DND-41 (cell line): ENCODE measurements at regions not wholly inside any gene's neighbourhood (a gene's known extent, or its start where the extent isn't known, plus 50 kb on each side); places are given as distances from the start of the nearest gene placed in this dataset.

Source experiments
- ATAC-seq: fragments of 200-7000 bp; cut with Tn5 transposase; 3 replicates; pipeline ENCODE4 v1.9.1; 2021; ENCODE audit warnings: low read depth; ENCODE audit not compliant: insufficient read depth
- DNase-seq: peaks from one replicate; pipeline ENCODE4 v3.0.0-alpha.2; 2020
- H2AFZ ChIP-seq: 2 replicates; pipeline ENCODE4 v1.6.0; 2012; ENCODE audit warnings: low read depth, low read length
- H3K27ac ChIP-seq: 2 replicates; pipeline ENCODE4 v1.5.1; 2012; ENCODE audit warnings: low read length, inconsistent platforms
- H3K27me3 ChIP-seq: fragments of 200-600 bp; sonication (generic); 2 replicates; pipeline ENCODE4 v1.6.0; 2012; ENCODE audit warnings: low read length, mild to moderate bottlenecking, inconsistent platforms; ENCODE audit not compliant: insufficient read depth, poor library complexity
- H3K36me3 ChIP-seq: 2 replicates; pipeline ENCODE4 v1.5.1; 2012; ENCODE audit warnings: low read length, inconsistent platforms; ENCODE audit not compliant: insufficient read depth
- H3K4me1 ChIP-seq: 2 replicates; pipeline ENCODE4 v1.5.1; 2012; ENCODE audit warnings: mild to moderate bottlenecking, low read length; ENCODE audit not compliant: insufficient read depth
- H3K4me2 ChIP-seq: 2 replicates; pipeline ENCODE4 v1.6.0; 2012; ENCODE audit warnings: mild to moderate bottlenecking, moderate library complexity, low read length, inconsistent platforms; ENCODE audit not compliant: insufficient read depth
- H3K4me3 ChIP-seq, 2 experiments: fragments of 200-600 bp in 1 of 2; shearing (Covaris generic) in 1 of 2; 2 replicates each; pipeline ENCODE4 v1.5.1; 2012 to 2016; ENCODE audit warnings: inconsistent platforms in 2 of 2, low read length in 2 of 2, mild to moderate bottlenecking in 2 of 2, low read depth in 1 of 2, moderate library complexity in 1 of 2
- H3K79me2 ChIP-seq: 2 replicates; pipeline ENCODE4 v1.6.0; 2012; ENCODE audit warnings: low read length, inconsistent platforms; ENCODE audit not compliant: insufficient read depth
- H3K9ac ChIP-seq: 2 replicates; pipeline ENCODE4 v1.6.0; 2012; ENCODE audit warnings: low read depth, mild to moderate bottlenecking, inconsistent platforms, low read length, moderate library complexity
- H3K9me3 ChIP-seq: 2 replicates; pipeline ENCODE4 v1.5.1; 2012; ENCODE audit warnings: low read length, moderate library complexity, mild to moderate bottlenecking, inconsistent platforms; ENCODE audit not compliant: insufficient read depth, severe bottlenecking
- H4K20me1 ChIP-seq: 2 replicates; pipeline ENCODE4 v1.6.0; 2012; ENCODE audit warnings: low read length; ENCODE audit not compliant: insufficient read depth
- EZH2 ChIP-seq: IDR thresholded peaks from 3 replicates; pipeline ENCODE4 v1.6.1; 2012; ENCODE audit warnings: borderline replicate concordance, low read depth, mild to moderate bottlenecking, moderate library complexity, low read length, inconsistent platforms; ENCODE audit not compliant: severe bottlenecking
- TF ChIP-seq, protein P1 (sequence below): IDR thresholded peaks from 2 replicates; pipeline ENCODE4 v1.5.1; 2012; ENCODE audit warnings: borderline replicate concordance, low read length, moderate library complexity, mild to moderate bottlenecking; ENCODE audit not compliant: poor library complexity, severe bottlenecking; ENCODE audit errors: extremely low read depth

GRCh38 chr11:81987829-81988472 is 745.7 kb downstream of the FAM181B start:
- TF ChIP-seq, protein P1, sequence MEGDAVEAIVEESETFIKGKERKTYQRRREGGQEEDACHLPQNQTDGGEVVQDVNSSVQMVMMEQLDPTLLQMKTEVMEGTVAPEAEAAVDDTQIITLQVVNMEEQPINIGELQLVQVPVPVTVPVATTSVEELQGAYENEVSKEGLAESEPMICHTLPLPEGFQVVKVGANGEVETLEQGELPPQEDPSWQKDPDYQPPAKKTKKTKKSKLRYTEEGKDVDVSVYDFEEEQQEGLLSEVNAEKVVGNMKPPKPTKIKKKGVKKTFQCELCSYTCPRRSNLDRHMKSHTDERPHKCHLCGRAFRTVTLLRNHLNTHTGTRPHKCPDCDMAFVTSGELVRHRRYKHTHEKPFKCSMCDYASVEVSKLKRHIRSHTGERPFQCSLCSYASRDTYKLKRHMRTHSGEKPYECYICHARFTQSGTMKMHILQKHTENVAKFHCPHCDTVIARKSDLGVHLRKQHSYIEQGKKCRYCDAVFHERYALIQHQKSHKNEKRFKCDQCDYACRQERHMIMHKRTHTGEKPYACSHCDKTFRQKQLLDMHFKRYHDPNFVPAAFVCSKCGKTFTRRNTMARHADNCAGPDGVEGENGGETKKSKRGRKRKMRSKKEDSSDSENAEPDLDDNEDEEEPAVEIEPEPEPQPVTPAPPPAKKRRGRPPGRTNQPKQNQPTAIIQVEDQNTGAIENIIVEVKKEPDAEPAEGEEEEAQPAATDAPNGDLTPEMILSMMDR = no peak
- TF ChIP-seq EZH2 = no peak
- H3K9me3 ChIP-seq = no peaks in the 10 kb centered on the region
- no peaks in the 10 kb centered on the region for H3K36me3 ChIP-seq
- no peak overlapping the region for H3K27ac ChIP-seq
- H3K4me2 ChIP-seq = no peak overlapping the region
- H3K4me3 ChIP-seq = no peak overlapping the region
- H4K20me1 ChIP-seq = no peaks in the 10 kb centered on the region
- H3K79me2 ChIP-seq = no peaks in the 10 kb centered on the region
- DNase-seq (no peak), ATAC-seq (no peak)
- H3K9ac ChIP-seq = no peak overlapping the region
- H2AFZ ChIP-seq = no peak overlapping the region
- no peaks in the 10 kb centered on the region for H3K4me1 ChIP-seq
- H3K27me3 ChIP-seq = no peaks in the 10 kb centered on the region

DNA sequence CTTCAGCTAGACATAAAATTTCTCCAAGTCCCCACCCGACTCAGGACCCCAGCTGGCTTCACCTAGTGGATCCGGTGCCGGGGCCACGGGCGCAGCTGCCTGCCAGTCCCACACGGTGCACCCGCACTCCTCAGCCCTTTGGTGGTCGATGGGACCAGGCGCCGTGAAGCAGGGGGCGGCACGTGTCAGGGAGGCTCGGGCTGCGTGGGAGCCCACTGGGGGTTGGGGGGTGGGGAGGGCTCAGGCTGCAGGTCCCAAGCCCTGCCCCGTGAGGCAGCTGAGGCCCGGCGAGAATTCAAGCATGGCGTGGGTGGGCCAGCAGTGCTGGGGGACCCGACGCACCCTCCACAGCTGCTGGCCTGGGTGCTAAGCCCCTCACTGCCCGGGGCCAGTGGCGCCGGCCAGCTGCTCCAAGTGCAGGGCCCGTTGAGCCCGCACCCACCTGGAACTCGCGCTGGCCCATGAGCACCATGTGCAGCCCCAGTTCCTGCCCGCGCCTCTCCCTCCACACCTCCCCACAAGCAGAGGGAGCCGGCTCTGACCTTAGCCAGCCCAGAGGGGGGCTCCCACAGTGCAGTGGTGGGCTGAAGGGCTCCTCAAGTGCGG is 747.0 kb downstream of the FAM181B start:
- H3K9ac ChIP-seq = no peak overlapping the region
- H3K9me3 ChIP-seq = no peaks in the 10 kb centered on the region
- no peaks in the 10 kb centered on the region for H3K36me3 ChIP-seq
- ATAC-seq = no peak
- H3K4me1 ChIP-seq = no peaks in the 10 kb centered on the region
- DNase-seq = no peak
- H3K27me3 ChIP-seq = no peaks in the 10 kb centered on the region
- H4K20me1 ChIP-seq = no peaks in the 10 kb centered on the region
- H2AFZ ChIP-seq = no peak overlapping the region
- no peaks in the 10 kb centered on the region for H3K79me2 ChIP-seq
- H3K4me3 ChIP-seq = no peak overlapping the region
- TF ChIP-seq, protein P1 = no peak
- no peak for TF ChIP-seq EZH2
- no peak overlapping the region for H3K4me2 ChIP-seq
- H3K27ac ChIP-seq = no peak overlapping the region

GRCh38 chr11:81979448-81979847 is 754.2 kb downstream of the FAM181B start:
- no peak overlapping the region for H3K4me2 ChIP-seq
- no peak overlapping the region for H2AFZ ChIP-seq
- no peak overlapping the region for H3K4me3 ChIP-seq
- no peak for ATAC-seq
- TF ChIP-seq EZH2 = no peak
- TF ChIP-seq, protein P1 = no peak
- no peaks in the 10 kb centered on the region for H3K27me3 ChIP-seq
- no peaks in the 10 kb centered on the region for H3K79me2 ChIP-seq
- no peaks in the 10 kb centered on the region for H3K9me3 ChIP-seq
- DNase-seq = no peak
- H3K9ac ChIP-seq = no peak overlapping the region
- H3K27ac ChIP-seq = no peak overlapping the region
- H3K36me3 ChIP-seq = no peaks in the 10 kb centered on the region
- no peaks in the 10 kb centered on the region for H4K20me1 ChIP-seq
- no peaks in the 10 kb centered on the region for H3K4me1 ChIP-seq
